ENCODE measurements at regions not wholly inside any gene's neighbourhood (a gene's known extent, or its start where the extent isn't known, plus 50 kb on each side); places are given as distances from the start of the nearest gene placed in this dataset.

GRCh38 chr3:153079386-153079785 lies 82.6 kb upstream of the RAP2B start:
- CTCF ChIA-PET, result interaction anchor here (0.9 to 1.6 kb wide), 2 partner anchors 7 to 11 kb away, joined by 3 read pairs; no protein-coding TSS in a partner anchor
- ATAC-seq, result no peak
- Histone ChIP-seq H3K4me1 (no peaks in the 10 kb centered on the region), H3K27ac (no peak overlapping the region), H3K9me3 (no peaks in the 10 kb centered on the region), H3K4me2 (no peak overlapping the region), H3K4me3 (no peak overlapping the region)
- TF ChIP-seq PHF8 (IDR thresholded peaks at IDR 0.05; ENCODE audit: borderline replicate concordance, low read depth), result no peak
- TF ChIP-seq SREBF2 (IDR thresholded peaks at IDR 0.05), result no peak
- no peak for TF ChIP-seq JUN (IDR thresholded peaks at IDR 0.05)
- TF ChIP-seq MYC (IDR thresholded peaks at IDR 0.05; ENCODE audit: borderline replicate concordance, low read length), result no peak
- no peak for TF ChIP-seq TP53 (CRISPR knock-in tag; IDR thresholded peaks at IDR 0.05)
- no peak for TF ChIP-seq EHF (CRISPR knock-in tag; IDR thresholded peaks at IDR 0.05)
- TF ChIP-seq POLR2AphosphoS2 (conservative IDR thresholded peaks at IDR 0.05; ENCODE audit: low read length), result no peak
- TF ChIP-seq GATA3 (IDR thresholded peaks at IDR 0.05; ENCODE audit: borderline replicate concordance), result no peak
- TF ChIP-seq KDM1A (IDR thresholded peaks at IDR 0.05; ENCODE audit: low read depth), result no peak
- POLR2A ChIA-PET, result no interaction called here
- no peak for FAIRE-seq
- DNase-seq (ENCODE audit: low read depth in 1 of 2, low spot score in 1 of 2), result no peak

DNA sequence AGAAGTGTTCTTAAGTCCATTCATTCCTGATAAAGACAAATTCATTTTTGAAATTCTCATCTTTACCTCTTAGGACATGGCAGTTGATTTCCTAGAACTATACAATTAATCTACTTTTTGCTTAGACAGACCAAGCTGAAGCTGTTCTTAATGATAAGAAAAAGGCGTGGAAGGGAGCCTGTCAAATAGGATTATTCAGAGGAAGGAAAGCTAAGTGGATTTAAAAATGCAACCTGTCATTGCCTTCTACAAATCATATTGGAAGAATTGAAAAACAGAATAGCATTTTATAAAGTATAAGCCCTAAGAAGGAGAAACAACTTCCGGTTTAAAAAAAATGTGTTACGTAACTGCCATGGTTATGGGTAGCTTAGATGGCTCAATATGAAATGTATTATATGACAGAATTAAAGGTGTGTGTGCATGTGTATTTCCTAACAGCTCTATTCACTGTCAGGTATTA lies 81.2 kb upstream of the RAP2B start:
- ChIA-PET CTCF (no interaction called here), POLR2A (no interaction called here)
- Histone ChIP-seq H3K27ac (no peak overlapping the region), H3K9me3 (no peaks in the 10 kb centered on the region), H3K4me2 (no peak overlapping the region), H3K4me1 (no peaks in the 10 kb centered on the region), H3K4me3 (no peak overlapping the region)
- ATAC-seq, result no peak
- TF ChIP-seq NFE2L2 (conservative IDR thresholded peaks at IDR 0.05; ENCODE audit: low read length) (no peak), MAFK (IDR thresholded peaks at IDR 0.05; ENCODE audit: partially characterized antibody) (no peak), BHLHE40 (IDR thresholded peaks at IDR 0.05; ENCODE audit: low read depth, low read length) (no peak), FOSL2 (IDR thresholded peaks at IDR 0.05) (no peak), FOSL2 (CRISPR knock-in tag; IDR thresholded peaks at IDR 0.05) (no peak), EHF (CRISPR knock-in tag; IDR thresholded peaks at IDR 0.05) (no peak), SREBF2 (IDR thresholded peaks at IDR 0.05) (no peak), HDAC2 (IDR thresholded peaks at IDR 0.05) (no peak), MYC (IDR thresholded peaks at IDR 0.05; ENCODE audit: borderline replicate concordance, low read length) (no peak), POLR2A (IDR thresholded peaks at IDR 0.05; ENCODE audit: low read length) (no peak), GATA3 (IDR thresholded peaks at IDR 0.05; ENCODE audit: borderline replicate concordance) (no peak), RCOR1 (IDR thresholded peaks at IDR 0.05; ENCODE audit: low read depth, low read length) (no peak), EP300 (IDR thresholded peaks at IDR 0.05) (no peak), HOXA7 (CRISPR knock-in tag; IDR thresholded peaks at IDR 0.05) (no peak), ZSCAN20 (CRISPR knock-in tag; IDR thresholded peaks at IDR 0.05) (no peak), RARB (CRISPR knock-in tag; IDR thresholded peaks at IDR 0.05) (no peak)
- TF ChIP-seq, protein P1, sequence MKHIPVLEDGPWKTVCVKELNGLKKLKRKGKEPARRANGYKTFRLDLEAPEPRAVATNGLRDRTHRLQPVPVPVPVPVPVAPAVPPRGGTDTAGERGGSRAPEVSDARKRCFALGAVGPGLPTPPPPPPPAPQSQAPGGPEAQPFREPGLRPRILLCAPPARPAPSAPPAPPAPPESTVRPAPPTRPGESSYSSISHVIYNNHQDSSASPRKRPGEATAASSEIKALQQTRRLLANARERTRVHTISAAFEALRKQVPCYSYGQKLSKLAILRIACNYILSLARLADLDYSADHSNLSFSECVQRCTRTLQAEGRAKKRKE (CRISPR knock-in tag; IDR thresholded peaks at IDR 0.05; ENCODE audit: low read depth), result no peak
- TF ChIP-seq, protein P2, sequence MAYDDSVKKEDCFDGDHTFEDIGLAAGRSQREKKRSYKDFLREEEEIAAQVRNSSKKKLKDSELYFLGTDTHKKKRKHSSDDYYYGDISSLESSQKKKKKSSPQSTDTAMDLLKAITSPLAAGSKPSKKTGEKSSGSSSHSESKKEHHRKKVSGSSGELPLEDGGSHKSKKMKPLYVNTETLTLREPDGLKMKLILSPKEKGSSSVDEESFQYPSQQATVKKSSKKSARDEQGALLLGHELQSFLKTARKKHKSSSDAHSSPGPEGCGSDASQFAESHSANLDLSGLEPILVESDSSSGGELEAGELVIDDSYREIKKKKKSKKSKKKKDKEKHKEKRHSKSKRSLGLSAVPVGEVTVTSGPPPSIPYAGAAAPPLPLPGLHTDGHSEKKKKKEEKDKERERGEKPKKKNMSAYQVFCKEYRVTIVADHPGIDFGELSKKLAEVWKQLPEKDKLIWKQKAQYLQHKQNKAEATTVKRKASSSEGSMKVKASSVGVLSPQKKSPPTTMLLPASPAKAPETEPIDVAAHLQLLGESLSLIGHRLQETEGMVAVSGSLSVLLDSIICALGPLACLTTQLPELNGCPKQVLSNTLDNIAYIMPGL (CRISPR knock-in tag; IDR thresholded peaks at IDR 0.05; ENCODE audit: borderline replicate concordance), result no peak
- FAIRE-seq, result no peak
- WGBS (ENCODE audit: missing lambda C conversion rate), result 73% methylated on average over 3 of the region's 3 CpGs
- DNase-seq (ENCODE audit: low read depth in 1 of 2, low spot score in 1 of 2), result no peak

DNA sequence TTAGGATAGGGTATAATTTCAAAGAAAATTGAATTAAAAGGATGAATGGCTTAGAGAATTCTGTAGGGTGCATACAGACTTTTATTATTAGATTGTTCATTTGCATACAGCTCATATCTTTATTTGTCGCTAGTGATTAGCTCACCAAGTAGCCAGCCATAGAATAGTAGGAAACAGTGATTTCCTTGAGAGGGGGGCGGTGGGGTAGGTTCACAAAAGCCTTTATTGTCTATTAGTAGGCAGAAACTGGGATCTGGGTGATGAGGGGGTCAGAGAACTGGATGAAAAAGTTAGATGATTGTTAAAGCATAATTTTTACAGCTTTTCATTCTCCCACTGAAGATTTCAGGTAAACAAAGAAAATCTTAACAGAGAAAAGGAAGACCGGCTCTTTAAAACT lies 77.6 kb upstream of the RAP2B start:
- ATAC-seq (no peak), DNase-seq (ENCODE audit: low read depth in 1 of 2, low spot score in 1 of 2) (no peak), FAIRE-seq (no peak)
- Histone ChIP-seq H3K9me3 (no peaks in the 10 kb centered on the region), H3K27ac (no peak overlapping the region), H3K4me3 (no peak overlapping the region), H3K4me2 (no peak overlapping the region), H3K4me1 (no peaks in the 10 kb centered on the region)
- ChIA-PET POLR2A (no interaction called here), CTCF (no interaction called here)
- WGBS (ENCODE audit: missing lambda C conversion rate), result 89% methylated on average over 3 of the region's 3 CpGs
- TF ChIP-seq RCOR1 (IDR thresholded peaks at IDR 0.05; ENCODE audit: low read depth, low read length), result no peak
- no peak for TF ChIP-seq HOXB5 (CRISPR knock-in tag; IDR thresholded peaks at IDR 0.05)
- TF ChIP-seq HEYL (CRISPR knock-in tag; IDR thresholded peaks at IDR 0.05), result no peak
- TF ChIP-seq MAX (IDR thresholded peaks at IDR 0.05), result no peak
- no peak for TF ChIP-seq POLR2A (IDR thresholded peaks at IDR 0.05; ENCODE audit: low read length)
- TF ChIP-seq FOSL2 (IDR thresholded peaks at IDR 0.05), result no peak
- no peak for TF ChIP-seq FOSL2 (CRISPR knock-in tag; IDR thresholded peaks at IDR 0.05)
- no peak for TF ChIP-seq JUNB (IDR thresholded peaks at IDR 0.05)
- TF ChIP-seq, protein P2 (CRISPR knock-in tag; IDR thresholded peaks at IDR 0.05; ENCODE audit: borderline replicate concordance), result no peak
- TF ChIP-seq POLR2AphosphoS2 (conservative IDR thresholded peaks at IDR 0.05; ENCODE audit: low read length), result no peak
- TF ChIP-seq CBX2 (IDR thresholded peaks at IDR 0.05; ENCODE audit: borderline replicate concordance, low read depth), result no peak
- no peak for TF ChIP-seq CHD2 (IDR thresholded peaks at IDR 0.05; ENCODE audit: low read length, partially characterized antibody)
- no peak for TF ChIP-seq JUN (IDR thresholded peaks at IDR 0.05)
- no peak for TF ChIP-seq HOXB13 (CRISPR knock-in tag; IDR thresholded peaks at IDR 0.05; ENCODE audit: low read depth)
- TF ChIP-seq FOSB (CRISPR knock-in tag; IDR thresholded peaks at IDR 0.05), result no peak
- no peak for TF ChIP-seq MAFK (IDR thresholded peaks at IDR 0.05; ENCODE audit: partially characterized antibody)
- TF ChIP-seq, protein P1 (CRISPR knock-in tag; IDR thresholded peaks at IDR 0.05; ENCODE audit: low read depth), result no peak
- TF ChIP-seq KDM1A (IDR thresholded peaks at IDR 0.05; ENCODE audit: low read depth), result no peak
